NCI-H146 treated with DMSO at 0.1 percent for 48 hours (cell line): ENCODE measurements at regions not wholly inside any gene's neighbourhood (a gene's known extent, or its start where the extent isn't known, plus 50 kb on each side); places are given as distances from the start of the nearest gene placed in this dataset.

ENCODE experiments used
- DNase-seq: peaks from one replicate; lab custom pipeline; 2025; ENCODE audit not compliant: unreplicated experiment; lab: John Stamatoyannopoulos, UW

DNA sequence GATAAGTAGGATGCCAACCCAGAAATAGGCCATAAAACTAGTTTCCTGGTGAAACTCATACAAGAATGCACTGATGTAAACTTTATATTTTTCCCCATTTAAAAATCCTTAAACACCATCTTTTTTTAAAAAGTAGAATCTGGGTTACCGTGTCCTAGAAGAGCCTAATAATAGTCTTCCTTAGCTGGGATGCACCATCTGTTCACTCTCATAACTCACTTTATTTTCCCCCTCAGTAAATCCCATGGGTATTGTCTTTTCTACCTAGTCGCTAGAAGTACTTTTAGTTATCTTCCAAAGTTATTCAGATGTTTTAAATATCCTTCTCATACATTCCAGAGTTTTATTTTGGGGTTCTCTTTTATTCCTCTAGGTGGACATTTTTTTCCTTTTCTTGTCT, 250.2 kb downstream of the PLA2G4A start:
- DNase-seq: no peak

DNA sequence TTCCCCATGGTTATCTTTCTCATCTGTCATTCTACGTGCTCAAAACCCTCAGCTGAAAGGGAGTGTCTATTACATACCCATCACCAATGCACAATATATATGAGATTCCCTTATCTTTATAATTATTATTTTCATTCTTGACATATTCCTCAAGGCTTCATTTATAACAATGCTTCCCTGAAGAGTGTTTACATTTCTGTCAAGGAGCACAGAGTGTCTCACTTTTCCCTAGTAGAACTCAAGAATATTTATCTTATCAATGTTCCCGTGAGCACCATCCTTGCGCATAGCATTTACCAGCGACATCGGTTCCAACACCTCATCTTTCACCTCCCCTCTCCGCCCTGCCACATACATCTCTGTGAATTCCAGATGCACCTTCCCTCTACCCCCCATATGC, 250.6 kb downstream of the PLA2G4A start:
- no peak for DNase-seq

- DNase-seq: no peak
Measured at GRCh38 chr1:187091666-187092065, 262.9 kb downstream of the PLA2G4A start.

GRCh38 chr1:187092104-187092503, 263.4 kb downstream of the PLA2G4A start:
- no peak for DNase-seq

DNA sequence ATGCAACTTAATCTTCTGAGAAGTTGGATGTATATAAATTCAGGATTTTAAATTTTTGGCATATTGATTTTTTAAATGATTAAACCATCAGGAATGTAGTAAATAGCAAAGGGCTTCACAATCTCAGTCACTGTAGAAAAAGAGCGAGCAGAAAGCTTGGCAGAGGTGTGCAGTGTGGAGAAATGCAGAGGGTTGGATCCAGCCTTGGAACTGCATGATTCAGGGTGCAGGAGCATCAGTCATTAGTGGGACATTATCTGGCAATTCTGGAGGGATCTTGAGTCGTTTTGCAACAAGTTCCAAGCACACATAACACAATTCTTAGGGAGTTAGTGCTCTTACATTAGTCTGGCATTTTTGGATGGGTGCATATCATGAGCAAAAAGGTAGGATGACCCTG, 267.9 kb downstream of the PLA2G4A start:
- DNase-seq: no peak

GRCh38 chr1:187110351-187110750, 281.6 kb downstream of the PLA2G4A start:
- no peak for DNase-seq

GRCh38 chr1:187114792-187115191, 286.0 kb downstream of the PLA2G4A start:
- no peak for DNase-seq

GRCh38 chr1:187121661-187122060, 292.9 kb downstream of the PLA2G4A start:
- no peak for DNase-seq

- no peak for DNase-seq
Measured at GRCh38 chr1:187122566-187122965, 293.8 kb downstream of the PLA2G4A start.

- no peak for DNase-seq
Measured at GRCh38 chr1:187129132-187129531, 300.4 kb downstream of the PLA2G4A start.

DNA sequence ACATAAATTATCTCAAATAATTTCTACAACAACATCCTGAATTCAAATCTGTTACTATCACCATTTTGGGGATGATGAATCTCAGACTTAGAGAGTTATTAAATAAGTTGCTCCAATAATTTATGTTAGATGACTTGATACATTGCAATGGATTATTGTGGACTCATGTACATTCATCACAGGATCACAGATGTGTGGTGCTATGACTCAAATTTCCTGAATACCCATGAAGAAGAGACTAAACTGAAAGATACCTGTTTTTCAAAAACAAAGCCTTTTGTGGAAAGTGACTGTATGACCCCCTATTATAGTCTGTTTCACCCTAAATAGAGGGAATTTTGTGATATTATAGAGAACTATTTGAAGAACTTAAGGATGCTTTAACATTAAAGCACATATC, 315.0 kb downstream of the PLA2G4A start:
- DNase-seq: no peak

- DNase-seq: no peak
Measured at GRCh38 chr1:187146388-187146787, 317.6 kb downstream of the PLA2G4A start.

- no peak for DNase-seq
Measured at GRCh38 chr1:187151555-187151954, 322.8 kb downstream of the PLA2G4A start.

GRCh38 chr1:187153047-187153446, 324.3 kb downstream of the PLA2G4A start:
- no peak for DNase-seq

GRCh38 chr1:187157115-187157514, 328.4 kb downstream of the PLA2G4A start:
- no peak for DNase-seq

DNA sequence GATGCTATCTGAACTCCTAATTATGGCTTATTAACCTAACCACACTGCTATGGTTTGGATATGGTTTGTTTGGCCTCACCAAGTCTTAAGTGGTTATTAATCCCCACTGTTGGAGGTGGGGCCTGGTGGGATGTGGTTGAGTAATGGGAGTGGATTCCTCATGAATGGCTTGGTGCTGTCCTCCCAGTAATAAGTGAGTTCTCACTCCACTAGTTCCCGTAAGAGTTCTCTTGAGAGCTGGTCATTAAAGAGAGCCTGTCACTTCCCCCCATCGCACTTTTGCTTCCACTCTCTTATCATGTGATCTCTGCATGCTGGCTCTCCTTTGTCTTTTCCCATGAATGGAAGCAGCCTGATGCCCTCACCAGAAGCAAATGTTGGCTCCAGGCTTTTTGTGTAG, 328.8 kb downstream of the PLA2G4A start:
- DNase-seq: peak; percentile 81

DNA sequence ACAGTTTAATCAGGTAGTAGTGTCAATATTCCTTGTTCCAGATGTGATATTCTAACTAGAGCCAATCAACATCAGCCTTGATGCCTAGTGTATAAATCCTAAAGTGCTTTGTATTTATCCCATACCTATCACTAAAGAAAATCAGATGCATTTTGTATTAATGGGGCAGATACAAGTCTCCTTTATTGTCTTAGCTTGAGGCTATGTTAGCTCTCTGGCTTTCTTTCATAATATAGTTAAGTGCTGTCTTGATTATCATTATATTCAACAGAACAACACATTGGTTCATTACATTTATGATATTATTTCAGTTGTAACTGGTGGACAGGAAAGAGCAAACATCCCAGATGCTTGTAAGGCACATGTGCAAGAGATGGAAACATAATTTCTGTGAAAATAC, 338.8 kb downstream of the PLA2G4A start:
- DNase-seq: no peak

DNA sequence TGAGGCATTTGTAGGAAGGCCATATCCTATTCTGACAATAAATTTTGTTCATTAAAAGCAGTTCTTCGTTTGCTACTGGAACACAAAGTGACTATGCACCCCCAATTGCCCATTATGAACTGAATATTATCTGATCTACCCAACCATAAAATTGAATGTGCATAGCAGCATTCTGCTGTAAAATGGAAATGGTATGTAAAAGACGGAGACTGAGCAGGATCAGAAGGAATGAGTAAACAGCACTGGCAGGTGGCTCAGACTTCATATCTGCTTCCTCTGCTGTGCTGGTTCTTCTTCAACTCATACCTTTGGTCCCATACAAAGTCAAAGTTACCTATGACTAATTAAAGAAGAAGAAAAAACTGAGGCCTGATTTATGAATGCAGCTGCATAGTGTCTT, 339.5 kb downstream of the PLA2G4A start:
- DNase-seq: peak; percentile 44

- DNase-seq: peak; percentile 84
Measured at GRCh38 chr1:187185389-187185788, 356.6 kb downstream of the PLA2G4A start.

DNA sequence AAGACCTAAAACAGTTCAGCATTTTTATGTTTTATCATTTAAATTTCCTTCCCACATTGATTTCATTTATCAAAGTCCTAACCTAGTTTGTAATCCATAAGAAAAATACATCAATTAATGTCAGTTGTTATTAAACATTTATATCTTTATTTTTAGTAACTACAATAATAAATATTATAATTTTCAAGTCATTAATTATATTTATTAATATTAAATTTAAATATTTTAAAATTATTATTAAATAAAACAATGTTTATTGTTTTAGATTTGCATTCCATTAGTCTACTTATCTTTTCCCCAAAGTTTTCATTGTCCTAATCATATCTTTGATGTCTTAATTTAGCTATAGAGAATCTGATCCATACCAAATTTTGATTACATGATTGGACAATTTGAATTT, 368.9 kb downstream of the PLA2G4A start:
- no peak for DNase-seq

DNA sequence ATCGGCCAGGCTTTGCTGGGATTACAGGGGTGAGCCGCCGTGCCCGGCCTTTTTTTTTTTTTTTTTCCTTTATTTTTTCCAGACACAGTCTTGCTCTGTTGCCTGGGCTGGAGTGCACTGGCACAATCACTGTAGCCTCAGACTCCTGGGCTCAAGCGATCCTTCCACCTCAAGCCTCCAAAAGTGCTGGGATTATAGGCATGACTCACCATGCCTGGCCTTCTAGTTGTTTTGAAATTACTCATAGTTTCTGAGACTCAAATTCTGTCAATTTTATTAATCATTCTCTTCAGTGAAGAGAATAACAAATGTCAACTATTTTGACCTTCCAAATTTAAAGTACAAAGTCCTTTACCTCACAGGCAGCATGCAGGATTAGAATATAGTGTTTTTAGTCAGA, 374.5 kb downstream of the PLA2G4A start:
- no peak for DNase-seq

- no peak for DNase-seq
Measured at GRCh38 chr1:187212377-187212776, 383.6 kb downstream of the PLA2G4A start.

GRCh38 chr1:187226396-187226795, 397.6 kb downstream of the PLA2G4A start:
- DNase-seq: no peak

GRCh38 chr1:187228790-187229189, 400.0 kb downstream of the PLA2G4A start:
- DNase-seq: no peak
